Astrocyte (in vitro differentiated cells and primary cell): ENCODE measurements at regions not wholly inside any gene's neighbourhood (a gene's known extent, or its start where the extent isn't known, plus 50 kb on each side); places are given as distances from the start of the nearest gene placed in this dataset.

Experiments
- EZH2 ChIP-seq: IDR thresholded peaks from 2 replicates; pipeline ENCODE4 v1.6.1; 2012; ENCODE audit warnings: mild to moderate bottlenecking, low read length, inconsistent platforms; ENCODE audit not compliant: insufficient read depth
- TF ChIP-seq, protein P1 (sequence below): IDR thresholded peaks from 2 replicates; pipeline ENCODE4 v1.5.1; 2011; ENCODE audit warnings: low read depth, mild to moderate bottlenecking, inconsistent platforms, low read length, moderate library complexity; ENCODE audit not compliant: insufficient read depth

DNA sequence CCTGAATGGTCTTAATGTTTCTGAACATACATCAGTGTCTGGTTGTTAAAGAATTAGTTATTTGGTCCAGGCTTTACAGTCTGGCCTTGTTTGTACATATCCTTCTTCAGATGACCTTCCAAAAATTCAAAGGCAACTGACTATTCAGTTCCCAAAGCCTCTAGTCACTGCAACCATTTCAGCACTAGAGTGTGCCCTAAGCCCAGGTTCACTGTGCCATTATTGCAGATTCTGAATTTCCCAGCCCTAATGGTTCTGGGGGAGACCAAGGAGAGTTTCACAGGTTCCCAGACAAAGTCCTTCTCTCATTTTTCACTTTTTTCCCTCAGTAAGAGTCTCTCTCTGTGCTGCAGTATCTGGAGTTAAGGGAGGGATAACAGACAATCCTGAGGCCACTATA lies 235.8 kb downstream of the TRAM1L1 start:
- TF ChIP-seq, protein P1, sequence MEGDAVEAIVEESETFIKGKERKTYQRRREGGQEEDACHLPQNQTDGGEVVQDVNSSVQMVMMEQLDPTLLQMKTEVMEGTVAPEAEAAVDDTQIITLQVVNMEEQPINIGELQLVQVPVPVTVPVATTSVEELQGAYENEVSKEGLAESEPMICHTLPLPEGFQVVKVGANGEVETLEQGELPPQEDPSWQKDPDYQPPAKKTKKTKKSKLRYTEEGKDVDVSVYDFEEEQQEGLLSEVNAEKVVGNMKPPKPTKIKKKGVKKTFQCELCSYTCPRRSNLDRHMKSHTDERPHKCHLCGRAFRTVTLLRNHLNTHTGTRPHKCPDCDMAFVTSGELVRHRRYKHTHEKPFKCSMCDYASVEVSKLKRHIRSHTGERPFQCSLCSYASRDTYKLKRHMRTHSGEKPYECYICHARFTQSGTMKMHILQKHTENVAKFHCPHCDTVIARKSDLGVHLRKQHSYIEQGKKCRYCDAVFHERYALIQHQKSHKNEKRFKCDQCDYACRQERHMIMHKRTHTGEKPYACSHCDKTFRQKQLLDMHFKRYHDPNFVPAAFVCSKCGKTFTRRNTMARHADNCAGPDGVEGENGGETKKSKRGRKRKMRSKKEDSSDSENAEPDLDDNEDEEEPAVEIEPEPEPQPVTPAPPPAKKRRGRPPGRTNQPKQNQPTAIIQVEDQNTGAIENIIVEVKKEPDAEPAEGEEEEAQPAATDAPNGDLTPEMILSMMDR, result no peak
- no peak for TF ChIP-seq EZH2
